H1 (cell line): ENCODE measurements at regions not wholly inside any gene's neighbourhood (a gene's known extent, or its start where the extent isn't known, plus 50 kb on each side); places are given as distances from the start of the nearest gene placed in this dataset.

Experiments used
- CBX8 ChIP-seq: fragments of 300-800, 300-1000 bp; sonication (generic); IDR thresholded peaks from 2 replicates; pipeline ENCODE4 v1.7.1; 2016; ENCODE audit warnings: low read depth, low read length, borderline replicate concordance
- EGR1 ChIP-seq: IDR thresholded peaks from 2 replicates; pipeline ENCODE4 v1.6.1; 2011; ENCODE audit warnings: low read depth, low read length, borderline replicate concordance
- NANOG ChIP-seq: IDR thresholded peaks from 2 replicates; pipeline ENCODE4 v1.6.1; 2011; ENCODE audit warnings: low read length, low read depth, mild to moderate bottlenecking, inconsistent platforms; ENCODE audit not compliant: insufficient read depth, poor library complexity, severe bottlenecking
- PHF8 ChIP-seq: fragments of 200-600 bp; sonication (generic); conservative IDR thresholded peaks from 2 replicates; pipeline ENCODE4 v1.7.1; 2012; ENCODE audit warnings: low read depth, mild to moderate bottlenecking, inconsistent platforms, low read length, moderate library complexity
- POLR2AphosphoS5 ChIP-seq: IDR thresholded peaks from 2 replicates; pipeline ENCODE4 v1.6.1; 2011; ENCODE audit warnings: low read depth, low read length
- RNF2 ChIP-seq: fragments of 200-900, 300-1000 bp; sonication (generic); IDR thresholded peaks from 2 replicates; pipeline ENCODE4 v1.7.1; 2016; ENCODE audit warnings: borderline replicate concordance, low read depth, mild to moderate bottlenecking, antibody characterized with exemption, low read length; ENCODE audit not compliant: poor library complexity, severe bottlenecking; ENCODE audit errors: missing control alignments

DNA sequence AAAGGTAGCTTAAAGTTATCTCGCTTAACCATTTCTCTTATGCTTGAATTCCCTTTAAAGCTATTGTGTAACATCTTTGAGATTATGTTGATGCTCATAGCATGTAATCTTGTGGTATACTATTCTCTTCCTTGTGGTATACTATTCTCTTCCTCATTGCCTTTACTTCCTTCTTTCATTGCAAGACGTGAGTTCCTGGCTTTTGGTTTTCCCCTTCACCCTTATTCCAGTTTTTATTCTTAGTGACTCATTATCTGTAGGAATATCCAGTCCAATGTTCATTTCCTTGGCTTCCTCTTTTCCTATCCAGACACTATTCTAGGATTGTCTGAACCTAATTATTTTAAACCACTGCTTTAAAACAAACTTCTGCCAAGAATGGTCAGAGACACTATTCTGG, 564.0 kb downstream of the CCER1 start (continued):
- TF ChIP-seq RNF2 (no peak), EGR1 (no peak), NANOG (no peak), POLR2AphosphoS5 (no peak), PHF8 (no peak), CBX8 (no peak)
